HFF-Myc (cell line): ENCODE measurements at regions not wholly inside any gene's neighbourhood (a gene's known extent, or its start where the extent isn't known, plus 50 kb on each side); places are given as distances from the start of the nearest gene placed in this dataset.

Source experiments
- DNase-seq: peaks from one replicate; pipeline ENCODE4 v3.0.0-alpha.2; 2011; ENCODE audit warnings: low read depth; ENCODE audit errors: extremely low read depth
- H3K4me3 ChIP-seq: replicated peaks from 2 replicates; pipeline ENCODE4 v1.5.1; 2011; ENCODE audit warnings: low read depth, mild to moderate bottlenecking, control low read depth, low read length
- TF ChIP-seq, protein P1 (sequence below): IDR thresholded peaks from 2 replicates; pipeline ENCODE4 v1.5.1; 2012; ENCODE audit warnings: mild to moderate bottlenecking, low read depth, low read length, control low read depth; ENCODE audit errors: missing control alignments

DNA sequence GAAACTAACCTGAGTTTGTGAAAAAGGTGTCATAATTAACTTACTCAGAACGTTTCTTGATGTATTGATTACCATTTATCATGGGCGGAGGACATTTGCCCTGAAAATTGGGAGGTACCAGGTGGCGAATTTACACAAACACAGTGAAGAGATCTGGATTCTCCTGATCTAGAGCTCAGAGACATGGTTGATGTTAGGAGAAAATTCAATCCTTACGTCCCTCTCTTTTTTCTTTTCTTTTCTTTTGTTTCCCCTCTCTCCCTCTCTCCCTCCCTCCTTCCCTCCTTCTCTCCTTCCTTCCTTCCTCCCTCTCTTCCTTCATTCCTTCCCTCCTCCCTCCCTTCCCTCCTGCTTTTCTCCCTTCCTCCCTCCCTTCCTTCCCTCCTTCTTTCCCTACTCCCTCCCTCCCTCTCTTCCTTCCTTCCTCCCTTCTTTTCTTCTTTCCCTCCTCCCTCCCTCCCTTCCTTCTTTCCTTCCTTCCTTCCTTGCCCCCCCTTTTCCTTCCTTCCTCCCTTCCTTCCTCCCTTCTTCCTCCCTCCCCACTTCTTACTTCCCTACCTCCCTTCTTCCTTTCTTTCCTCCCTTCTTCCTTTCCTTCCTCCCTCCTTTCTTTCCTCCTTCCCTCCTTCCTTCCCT lies 234.1 kb downstream of the OTOR start:
- TF ChIP-seq, protein P1, sequence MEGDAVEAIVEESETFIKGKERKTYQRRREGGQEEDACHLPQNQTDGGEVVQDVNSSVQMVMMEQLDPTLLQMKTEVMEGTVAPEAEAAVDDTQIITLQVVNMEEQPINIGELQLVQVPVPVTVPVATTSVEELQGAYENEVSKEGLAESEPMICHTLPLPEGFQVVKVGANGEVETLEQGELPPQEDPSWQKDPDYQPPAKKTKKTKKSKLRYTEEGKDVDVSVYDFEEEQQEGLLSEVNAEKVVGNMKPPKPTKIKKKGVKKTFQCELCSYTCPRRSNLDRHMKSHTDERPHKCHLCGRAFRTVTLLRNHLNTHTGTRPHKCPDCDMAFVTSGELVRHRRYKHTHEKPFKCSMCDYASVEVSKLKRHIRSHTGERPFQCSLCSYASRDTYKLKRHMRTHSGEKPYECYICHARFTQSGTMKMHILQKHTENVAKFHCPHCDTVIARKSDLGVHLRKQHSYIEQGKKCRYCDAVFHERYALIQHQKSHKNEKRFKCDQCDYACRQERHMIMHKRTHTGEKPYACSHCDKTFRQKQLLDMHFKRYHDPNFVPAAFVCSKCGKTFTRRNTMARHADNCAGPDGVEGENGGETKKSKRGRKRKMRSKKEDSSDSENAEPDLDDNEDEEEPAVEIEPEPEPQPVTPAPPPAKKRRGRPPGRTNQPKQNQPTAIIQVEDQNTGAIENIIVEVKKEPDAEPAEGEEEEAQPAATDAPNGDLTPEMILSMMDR = no peak
- DNase-seq = no peak
- H3K4me3 ChIP-seq = no peak overlapping the region

DNA sequence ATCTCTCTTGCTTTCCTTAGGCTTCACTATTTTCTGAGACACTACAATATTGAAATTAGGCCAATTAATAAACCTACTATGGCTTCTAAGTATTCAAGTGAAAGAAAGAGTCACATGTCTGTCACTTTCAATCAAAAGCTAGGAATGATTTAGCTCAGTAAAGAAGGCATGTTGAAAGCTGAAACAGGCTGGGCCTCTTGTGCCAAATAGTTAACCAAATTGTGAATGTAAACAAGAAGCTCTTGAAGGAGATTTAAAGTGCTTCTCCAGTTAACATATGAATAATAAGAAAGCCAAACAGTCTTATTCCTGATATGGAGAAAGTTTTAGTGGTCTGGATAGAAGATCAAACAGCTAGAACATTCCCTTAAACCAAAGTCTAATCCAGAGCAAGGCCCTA lies 236.3 kb downstream of the OTOR start:
- no peak for DNase-seq
- TF ChIP-seq, protein P1 = no peak
- no peak overlapping the region for H3K4me3 ChIP-seq

DNA sequence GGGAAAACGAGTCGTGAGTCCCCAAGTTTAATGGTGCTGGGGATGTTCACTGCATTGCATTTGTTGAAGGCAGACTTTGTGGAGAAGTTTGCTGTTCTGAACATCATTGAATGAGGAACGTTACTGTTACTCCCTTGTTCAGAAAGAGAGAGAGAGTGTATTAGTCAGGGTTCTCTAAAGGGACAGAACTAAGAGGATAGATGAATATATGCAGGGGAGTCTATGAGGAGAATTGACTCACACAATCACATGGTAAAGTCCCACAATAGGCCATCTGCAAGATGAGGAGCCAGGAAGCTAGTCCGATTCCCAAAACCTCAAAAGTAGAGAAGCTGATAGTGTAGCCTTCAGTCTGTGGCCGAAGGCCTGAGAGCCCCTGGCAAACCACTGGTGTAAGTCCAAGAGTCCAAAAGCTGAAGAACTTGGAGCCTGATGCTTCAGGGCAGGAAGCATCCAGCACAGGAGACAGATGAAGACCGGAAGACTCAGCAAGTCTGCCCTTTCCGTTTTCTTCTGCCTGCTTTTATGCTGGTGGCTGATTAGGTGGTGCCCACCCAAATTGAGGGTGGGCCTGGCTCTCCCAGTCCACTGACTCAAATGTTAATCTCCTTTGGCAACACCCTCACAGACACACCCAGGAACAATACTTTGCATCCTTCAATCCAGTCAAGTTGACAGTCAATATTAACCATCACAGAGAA lies 223.5 kb upstream of the PCSK2 start:
- TF ChIP-seq, protein P1 = no peak
- no peak overlapping the region for H3K4me3 ChIP-seq
- no peak for DNase-seq

DNA sequence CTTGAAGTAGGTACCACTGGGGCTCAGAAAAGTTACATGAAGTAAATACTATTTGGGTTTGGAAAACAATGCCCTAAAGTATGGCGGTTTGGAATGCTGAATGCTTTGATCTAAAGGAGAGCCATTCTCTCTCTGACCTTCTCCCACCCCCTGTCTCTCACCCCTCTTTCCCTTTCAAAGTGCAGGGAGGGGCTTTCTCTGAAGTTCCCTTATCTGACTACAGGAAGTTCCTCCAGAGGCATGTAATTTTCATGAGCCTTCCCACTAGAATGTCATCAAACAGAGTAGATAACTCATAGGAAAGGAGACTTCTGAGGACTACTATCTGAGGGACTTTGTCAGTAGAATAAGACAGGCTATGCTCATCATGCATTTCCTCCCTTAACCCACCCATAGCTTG lies 216.7 kb upstream of the PCSK2 start:
- TF ChIP-seq, protein P1 = no peak
- H3K4me3 ChIP-seq = no peak overlapping the region
- no peak for DNase-seq

DNA sequence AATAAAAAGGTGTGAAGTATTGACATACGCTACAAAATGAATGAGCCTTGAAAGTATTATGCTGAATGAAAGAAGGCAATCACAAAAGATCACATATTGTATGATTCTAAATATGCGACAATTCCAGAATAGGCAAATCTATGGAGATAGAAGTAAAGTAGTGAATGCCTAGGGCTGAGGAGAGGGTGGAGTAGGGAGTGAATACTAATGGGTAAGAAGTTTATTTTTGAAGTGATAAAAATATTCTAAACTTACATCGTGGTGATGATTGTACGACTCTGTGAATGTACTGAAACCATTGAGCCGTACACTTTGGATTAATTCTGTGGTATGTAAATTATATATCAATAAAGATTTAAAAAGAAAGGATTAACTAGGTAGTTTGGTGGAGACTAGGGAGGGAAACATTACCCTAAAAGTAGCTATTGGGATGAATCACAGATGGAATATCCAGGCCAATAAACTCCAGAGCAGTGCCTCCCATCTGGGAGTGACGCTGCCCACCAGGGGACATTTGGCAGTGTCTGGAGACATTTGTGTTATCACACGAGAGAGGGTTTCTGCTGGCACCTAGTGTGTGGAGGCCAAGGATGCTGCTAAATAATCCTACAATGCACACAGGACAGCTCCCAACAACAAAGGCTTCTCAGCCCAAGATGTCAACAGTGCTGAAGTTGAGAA lies 214.2 kb upstream of the PCSK2 start:
- TF ChIP-seq, protein P1 = no peak
- DNase-seq = no peak
- H3K4me3 ChIP-seq = no peak overlapping the region

DNA sequence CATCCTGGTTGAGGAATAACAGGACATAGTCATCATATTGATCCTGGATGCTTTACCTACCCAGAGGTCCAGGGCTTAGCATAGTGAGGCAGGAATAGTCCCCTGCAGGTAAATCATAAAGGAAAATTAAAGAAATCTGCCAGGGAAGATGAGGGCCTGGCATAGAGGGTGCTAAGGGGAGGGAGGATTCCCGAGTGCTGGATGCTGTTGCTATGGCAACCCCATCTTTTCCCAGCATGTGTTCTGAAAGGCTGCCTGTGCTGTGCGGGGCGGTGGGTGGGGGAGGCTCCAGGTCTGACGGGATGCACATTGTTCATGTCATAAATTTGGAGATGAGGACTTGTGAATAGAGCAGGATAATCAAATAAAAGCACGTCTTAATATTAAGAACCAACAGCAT lies 212.6 kb upstream of the PCSK2 start:
- TF ChIP-seq, protein P1 = no peak
- no peak for DNase-seq
- H3K4me3 ChIP-seq = no peak overlapping the region
